ENCODE measurements at regions not wholly inside any gene's neighbourhood (a gene's known extent, or its start where the extent isn't known, plus 50 kb on each side); places are given as distances from the start of the nearest gene placed in this dataset.

GRCh38 chr4:24330172-24330571 is 254.2 kb downstream of the DHX15 start:
- TF ChIP-seq, protein P1, sequence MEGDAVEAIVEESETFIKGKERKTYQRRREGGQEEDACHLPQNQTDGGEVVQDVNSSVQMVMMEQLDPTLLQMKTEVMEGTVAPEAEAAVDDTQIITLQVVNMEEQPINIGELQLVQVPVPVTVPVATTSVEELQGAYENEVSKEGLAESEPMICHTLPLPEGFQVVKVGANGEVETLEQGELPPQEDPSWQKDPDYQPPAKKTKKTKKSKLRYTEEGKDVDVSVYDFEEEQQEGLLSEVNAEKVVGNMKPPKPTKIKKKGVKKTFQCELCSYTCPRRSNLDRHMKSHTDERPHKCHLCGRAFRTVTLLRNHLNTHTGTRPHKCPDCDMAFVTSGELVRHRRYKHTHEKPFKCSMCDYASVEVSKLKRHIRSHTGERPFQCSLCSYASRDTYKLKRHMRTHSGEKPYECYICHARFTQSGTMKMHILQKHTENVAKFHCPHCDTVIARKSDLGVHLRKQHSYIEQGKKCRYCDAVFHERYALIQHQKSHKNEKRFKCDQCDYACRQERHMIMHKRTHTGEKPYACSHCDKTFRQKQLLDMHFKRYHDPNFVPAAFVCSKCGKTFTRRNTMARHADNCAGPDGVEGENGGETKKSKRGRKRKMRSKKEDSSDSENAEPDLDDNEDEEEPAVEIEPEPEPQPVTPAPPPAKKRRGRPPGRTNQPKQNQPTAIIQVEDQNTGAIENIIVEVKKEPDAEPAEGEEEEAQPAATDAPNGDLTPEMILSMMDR (conservative IDR thresholded peaks at IDR 0.05; ENCODE audit: low read length), result no peak
- TF ChIP-seq EZH2phosphoT487 (IDR thresholded peaks at IDR 0.05; ENCODE audit: borderline replicate concordance, low read depth, low read length), result no peak
